ENCODE measurements at regions not wholly inside any gene's neighbourhood (a gene's known extent, or its start where the extent isn't known, plus 50 kb on each side); places are given as distances from the start of the nearest gene placed in this dataset.

GRCh38 chr4:135177321-135177720 lies 975.7 kb upstream of the PABPC4L start:
- TF ChIP-seq POLR2AphosphoS5 (IDR thresholded peaks at IDR 0.05) (no peak), CTCF (IDR thresholded peaks at IDR 0.05) (no peak), EP300 (IDR thresholded peaks at IDR 0.05) (no peak), POLR2A (IDR thresholded peaks at IDR 0.05; ENCODE audit: low read depth) (no peak)
